Activated T-cell treated with anti-CD3 and anti-CD28 coated beads for 1 hour (primary cell): ENCODE measurements at regions not wholly inside any gene's neighbourhood (a gene's known extent, or its start where the extent isn't known, plus 50 kb on each side); places are given as distances from the start of the nearest gene placed in this dataset.
"Not testable (repeated sequence)": the region's sequence is repeated elsewhere in the genome, so short reads cannot be mapped to it uniquely, and the experiment has no call there.

ENCODE experiments used
- DNase-seq: peaks from one replicate; pipeline ENCODE4 v3.0.0-alpha.2; 2020; ENCODE audit warnings: low read depth

GRCh38 chr9:66601472-66601871, 299.1 kb upstream of the ZNF658 start:
- not testable (repeated sequence) for DNase-seq

- DNase-seq = not testable (repeated sequence)
These were observed 268.9 kb upstream of the ZNF658 start for GRCh38 chr9:66631521-66632046.

GRCh38 chr9:66647675-66648074, 252.8 kb upstream of the ZNF658 start:
- DNase-seq = not testable (repeated sequence)

GRCh38 chr9:66690242-66690641, 210.3 kb upstream of the ZNF658 start:
- not testable (repeated sequence) for DNase-seq

GRCh38 chr9:66695561-66696240, 204.8 kb upstream of the ZNF658 start:
- DNase-seq = not testable (repeated sequence)

- not testable (repeated sequence) for DNase-seq
These were observed 203.0 kb upstream of the ZNF658 start for GRCh38 chr9:66697343-66698065.

- DNase-seq = not testable (repeated sequence)
These were observed 202.5 kb upstream of the ZNF658 start for GRCh38 chr9:66698066-66698455.

GRCh38 chr9:66701411-66702377, 198.8 kb upstream of the ZNF658 start:
- not testable (repeated sequence) for DNase-seq

- not testable (repeated sequence) for DNase-seq
These were observed 189.0 kb upstream of the ZNF658 start for GRCh38 chr9:66711553-66711952.

GRCh38 chr9:66712870-66713269, 187.7 kb upstream of the ZNF658 start:
- not testable (repeated sequence) for DNase-seq

GRCh38 chr9:66713552-66713951, 187.0 kb upstream of the ZNF658 start:
- not testable (repeated sequence) for DNase-seq

- DNase-seq = not testable (repeated sequence)
These were observed 179.7 kb upstream of the ZNF658 start for GRCh38 chr9:66720845-66721244.

GRCh38 chr9:66727540-66727939, 173.0 kb upstream of the ZNF658 start:
- not testable (repeated sequence) for DNase-seq

GRCh38 chr9:66736686-66737085, 163.8 kb upstream of the ZNF658 start:
- peak; percentile 0 for DNase-seq

GRCh38 chr9:66738418-66738817, 162.1 kb upstream of the ZNF658 start:
- not testable (repeated sequence) for DNase-seq

- not testable (repeated sequence) for DNase-seq
These were observed 160.4 kb upstream of the ZNF658 start for GRCh38 chr9:66740136-66740535.

- not testable (repeated sequence) for DNase-seq
These were observed 154.7 kb upstream of the ZNF658 start for GRCh38 chr9:66745846-66746245.

- not testable (repeated sequence) for DNase-seq
These were observed 148.1 kb upstream of the ZNF658 start for GRCh38 chr9:66752324-66752923.

- not testable (repeated sequence) for DNase-seq
These were observed 140.6 kb upstream of the ZNF658 start for GRCh38 chr9:66759825-66760492.

GRCh38 chr9:66764799-66765493, 135.6 kb upstream of the ZNF658 start:
- DNase-seq = not testable (repeated sequence)
